ENCODE measurements at regions not wholly inside any gene's neighbourhood (a gene's known extent, or its start where the extent isn't known, plus 50 kb on each side); places are given as distances from the start of the nearest gene placed in this dataset.
"Not testable (repeated sequence)": the region's sequence is repeated elsewhere in the genome, so short reads cannot be mapped to it uniquely, and the experiment has no call there.

DNA sequence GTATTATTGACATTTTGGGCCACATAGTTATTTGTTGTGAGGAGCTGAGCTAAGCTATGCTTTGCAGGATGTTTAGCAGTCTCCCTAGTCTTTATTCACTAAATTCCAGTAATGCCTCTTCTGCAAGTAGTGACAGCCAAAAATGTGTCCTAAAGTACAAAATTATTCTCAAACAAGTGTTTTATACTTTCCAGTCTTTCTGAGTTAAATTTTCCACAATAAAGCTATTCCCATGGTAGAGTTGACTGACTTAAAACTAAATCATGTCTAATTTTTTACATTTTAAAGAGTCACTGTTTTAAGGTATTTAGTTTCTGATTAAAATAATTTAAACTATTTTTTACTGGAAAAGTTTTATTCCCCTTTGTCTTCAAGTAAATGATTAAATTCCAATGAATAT lies 717.8 kb upstream of the HS3ST5 start:
- Mint-ChIP-seq H3K4me1 (no peaks in the 10 kb centered on the region), H3K27ac (no peak overlapping the region), H3K4me3 (no peak overlapping the region), H3K27me3 (no peaks in the 10 kb centered on the region), H3K36me3 (no peaks in the 10 kb centered on the region), H3K9me3 (peaks cover 15% of the 10 kb centered on the region)

DNA sequence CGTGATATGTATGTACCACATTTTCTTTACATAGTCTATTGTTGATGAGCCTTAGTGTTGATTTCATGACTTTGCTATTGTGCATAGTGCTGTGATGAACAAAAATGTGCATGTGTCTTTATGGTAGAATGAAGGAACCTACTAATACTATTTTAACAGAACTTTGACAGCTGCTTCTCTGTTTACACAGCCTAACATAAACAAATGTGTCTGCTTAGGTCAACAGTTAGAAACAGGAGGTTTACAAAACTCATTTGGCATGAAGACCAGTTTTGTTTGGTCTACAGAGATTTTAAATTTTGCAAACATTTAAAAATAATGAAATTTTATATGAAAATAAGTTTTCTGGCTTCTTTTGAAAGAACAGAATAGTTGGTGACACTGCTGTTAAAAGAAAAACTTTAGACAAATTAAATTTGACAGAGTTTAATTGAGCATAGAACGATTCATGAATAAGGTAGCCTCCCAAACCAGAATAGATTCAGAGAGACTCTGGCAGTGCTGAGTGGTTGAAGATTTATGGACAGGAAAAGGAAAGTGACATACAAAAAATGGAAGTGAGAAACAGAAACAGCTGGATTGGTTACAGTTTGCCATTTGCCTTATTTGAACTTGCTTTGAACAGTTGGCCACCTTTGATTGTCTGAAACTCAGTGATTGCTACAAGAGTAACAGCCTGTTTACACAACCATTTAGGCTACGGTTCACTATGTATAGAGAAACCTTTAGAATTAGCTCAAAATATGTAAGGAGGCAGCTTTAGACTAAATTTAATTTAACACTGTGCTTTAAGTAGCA lies 715.8 kb upstream of the HS3ST5 start:
- Mint-ChIP-seq H3K27ac (no peak overlapping the region), H3K4me3 (no peak overlapping the region), H3K36me3 (no peaks in the 10 kb centered on the region), H3K27me3 (no peaks in the 10 kb centered on the region), H3K9me3 (peaks cover 28% of the 10 kb centered on the region), H3K4me1 (no peaks in the 10 kb centered on the region)

DNA sequence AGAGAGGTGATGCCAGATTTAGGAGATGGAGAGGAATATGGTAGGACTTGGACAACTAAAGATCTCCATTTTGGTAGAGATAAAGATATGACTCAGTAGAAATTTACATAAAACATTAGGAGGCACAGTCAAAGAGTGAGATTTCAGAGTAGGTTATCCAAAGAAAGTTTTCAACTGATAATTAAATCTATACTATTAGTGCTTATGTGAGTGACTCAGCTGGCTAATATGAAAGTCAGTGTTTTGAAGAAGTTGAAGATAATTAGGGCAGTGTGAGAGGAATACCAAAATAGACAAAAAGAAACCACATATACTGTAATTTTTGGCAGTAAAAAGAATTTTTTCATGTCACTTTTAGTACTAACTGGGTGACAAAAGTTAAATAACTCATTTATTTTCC lies 712.8 kb upstream of the HS3ST5 start:
- Mint-ChIP-seq H3K36me3 (no peaks in the 10 kb centered on the region), H3K9me3 (peaks cover 20% of the 10 kb centered on the region), H3K4me3 (no peak overlapping the region), H3K27ac (no peak overlapping the region), H3K4me1 (no peaks in the 10 kb centered on the region), H3K27me3 (no peaks in the 10 kb centered on the region)

DNA sequence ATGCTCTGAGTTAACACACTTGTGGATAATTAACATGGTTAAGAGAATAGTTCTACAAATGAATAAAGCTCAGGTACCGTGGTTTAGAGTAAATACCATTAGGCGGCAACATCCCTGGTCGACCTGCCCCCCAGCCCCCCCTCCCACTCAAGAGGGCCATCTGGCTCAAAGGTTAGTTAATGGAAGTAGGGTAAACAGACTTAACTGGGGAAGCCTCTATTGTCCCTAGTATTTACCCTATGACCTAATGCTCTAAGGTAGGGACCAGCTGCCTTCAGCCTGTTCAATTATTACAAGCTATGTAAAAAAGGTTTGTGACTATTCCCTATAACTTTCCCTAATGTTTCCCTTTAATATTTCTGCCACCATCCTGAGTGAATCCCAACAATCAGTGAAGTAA lies 711.4 kb upstream of the HS3ST5 start:
- not testable (repeated sequence) for H3K27ac Mint-ChIP-seq, H3K4me1 Mint-ChIP-seq, H3K4me3 Mint-ChIP-seq, H3K27me3 Mint-ChIP-seq, H3K36me3 Mint-ChIP-seq
- peaks cover 16% of the 10 kb centered on the region for H3K9me3 Mint-ChIP-seq

DNA sequence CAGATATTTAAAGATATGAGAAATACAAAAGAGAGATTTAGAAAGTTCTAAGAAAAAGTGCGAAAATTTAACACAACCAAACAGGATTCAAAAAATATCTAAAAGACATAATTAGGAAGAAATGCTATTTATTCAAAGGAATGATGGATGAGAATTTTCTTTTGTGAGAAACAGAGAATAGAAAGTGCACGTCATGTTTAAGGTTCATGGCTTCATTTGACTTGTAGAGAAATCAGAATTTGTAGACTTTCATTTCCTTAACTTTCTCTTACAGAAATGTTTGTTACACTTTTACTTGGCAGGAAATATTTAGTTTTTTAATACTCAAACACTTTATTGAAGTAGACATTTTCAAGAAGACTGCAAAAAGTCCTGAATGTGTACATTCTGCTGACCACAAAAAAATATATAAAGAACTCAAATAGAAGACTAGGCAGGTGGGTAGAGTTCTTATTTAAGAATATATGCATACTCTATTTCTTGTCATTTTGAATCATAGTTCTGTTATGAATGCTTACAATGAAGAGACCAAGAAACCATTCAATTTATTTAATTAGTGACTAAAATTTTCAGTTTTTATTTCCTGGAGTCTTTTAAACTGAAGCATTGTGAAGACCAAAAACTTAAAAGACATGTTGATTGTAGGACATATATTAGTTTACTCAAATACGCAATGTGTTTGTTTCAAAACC lies 710.5 kb upstream of the HS3ST5 start:
- no peaks in the 10 kb centered on the region for H3K4me1 Mint-ChIP-seq
- peaks cover 16% of the 10 kb centered on the region for H3K9me3 Mint-ChIP-seq
- no peaks in the 10 kb centered on the region for H3K36me3 Mint-ChIP-seq
- no peaks in the 10 kb centered on the region for H3K27me3 Mint-ChIP-seq
- no peak overlapping the region for H3K27ac Mint-ChIP-seq
- no peak overlapping the region for H3K4me3 Mint-ChIP-seq

DNA sequence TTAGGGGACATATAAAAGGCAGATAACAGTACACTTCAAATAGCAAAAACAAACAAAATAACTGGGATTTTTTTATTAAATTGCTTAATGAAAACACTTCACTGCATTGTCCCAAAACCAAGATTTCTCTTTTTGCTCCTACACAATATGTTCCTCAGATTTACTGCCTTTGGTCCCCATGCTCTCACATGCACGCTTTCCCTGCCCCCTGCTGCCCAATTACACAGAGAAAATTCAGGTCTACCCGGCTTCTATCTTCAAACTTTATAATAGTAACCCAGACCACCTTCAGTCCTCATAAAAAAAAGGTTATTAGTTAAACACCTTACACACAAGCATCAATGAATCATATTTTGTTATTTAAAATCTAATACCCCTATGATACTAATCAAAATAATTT lies 673.8 kb upstream of the HS3ST5 start:
- Mint-ChIP-seq H3K27me3 (no peaks in the 10 kb centered on the region), H3K9me3 (peaks cover 10% of the 10 kb centered on the region), H3K4me3 (no peak overlapping the region), H3K4me1 (no peaks in the 10 kb centered on the region), H3K27ac (no peak overlapping the region), H3K36me3 (no peaks in the 10 kb centered on the region)

DNA sequence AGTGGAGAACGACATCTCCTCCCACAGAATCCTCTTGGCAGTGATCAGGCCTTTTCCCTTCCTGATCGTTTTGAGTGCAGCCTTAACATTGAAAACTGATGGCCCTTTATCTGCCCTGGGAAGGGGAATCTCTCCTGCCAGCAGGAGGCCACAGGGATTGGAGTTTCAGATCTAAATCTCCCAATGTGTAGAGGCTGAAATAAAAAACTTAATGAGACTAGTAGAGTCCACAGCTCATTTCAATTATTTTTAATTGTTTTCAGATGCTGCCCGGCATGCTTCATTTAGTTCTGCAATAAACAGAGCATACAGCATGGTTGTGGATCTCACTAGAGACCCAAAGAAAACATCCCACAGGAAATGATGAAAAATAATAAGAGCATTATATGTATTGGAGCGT lies 662.2 kb upstream of the HS3ST5 start:
- Mint-ChIP-seq H3K4me1 (no peaks in the 10 kb centered on the region), H3K27ac (no peak overlapping the region), H3K27me3 (no peaks in the 10 kb centered on the region), H3K4me3 (no peak overlapping the region), H3K9me3 (no peaks in the 10 kb centered on the region), H3K36me3 (no peaks in the 10 kb centered on the region)

DNA sequence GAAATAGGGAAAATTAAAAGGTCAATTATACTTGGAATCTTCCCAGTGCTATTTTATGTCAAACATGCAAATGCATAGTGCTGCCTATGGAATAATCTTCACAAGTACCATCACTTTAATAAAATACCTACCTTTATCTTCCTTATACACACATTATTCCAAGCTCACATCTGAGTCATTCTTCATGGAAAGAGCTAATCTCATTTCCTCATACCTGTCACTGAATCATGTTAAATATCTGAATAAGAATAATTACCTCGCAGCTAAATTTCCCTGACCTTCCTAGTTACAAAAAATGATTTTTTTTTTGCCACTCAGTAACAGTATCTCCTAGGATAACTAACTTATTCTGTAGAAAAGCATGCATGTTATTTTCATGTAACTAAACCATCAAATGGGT lies 661.4 kb upstream of the HS3ST5 start:
- H3K4me1 Mint-ChIP-seq, result no peaks in the 10 kb centered on the region
- H3K36me3 Mint-ChIP-seq, result no peaks in the 10 kb centered on the region
- no peaks in the 10 kb centered on the region for H3K27me3 Mint-ChIP-seq
- H3K4me3 Mint-ChIP-seq, result no peak overlapping the region
- H3K9me3 Mint-ChIP-seq, result no peaks in the 10 kb centered on the region
- H3K27ac Mint-ChIP-seq, result no peak overlapping the region

DNA sequence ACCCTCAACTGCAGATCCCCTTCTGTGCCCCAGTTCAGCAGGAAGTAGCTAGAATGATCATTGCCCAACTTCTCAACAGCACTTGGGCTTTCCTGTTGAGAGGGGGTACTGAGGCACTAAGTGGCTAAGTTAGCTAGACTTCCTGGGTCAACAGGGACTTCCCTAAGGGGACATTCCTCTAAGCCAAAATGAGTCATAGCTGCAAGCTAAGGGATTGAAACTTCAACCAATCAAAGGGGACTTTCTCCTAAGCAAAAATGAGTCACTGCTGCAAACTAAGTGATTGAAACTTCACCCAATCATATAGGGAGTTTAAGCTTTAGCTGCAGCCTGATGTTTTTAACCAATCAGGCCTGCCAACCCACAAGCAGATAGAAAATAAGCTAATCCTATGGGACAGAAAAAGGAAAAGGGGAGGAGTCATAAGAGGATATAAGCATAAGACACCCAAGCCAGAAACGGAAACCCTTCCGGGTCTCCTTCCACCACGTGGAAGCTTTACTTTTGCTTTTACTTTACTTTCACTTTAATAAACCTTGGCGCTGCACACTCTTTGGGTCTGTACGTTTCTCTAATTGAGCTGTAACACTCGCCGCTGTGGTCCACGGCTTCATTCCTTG lies 659.0 kb upstream of the HS3ST5 start:
- Mint-ChIP-seq H3K27me3 (no peaks in the 10 kb centered on the region), H3K9me3 (no peaks in the 10 kb centered on the region), H3K4me3 (no peak overlapping the region), H3K36me3 (no peaks in the 10 kb centered on the region), H3K27ac (no peak overlapping the region), H3K4me1 (no peaks in the 10 kb centered on the region)

DNA sequence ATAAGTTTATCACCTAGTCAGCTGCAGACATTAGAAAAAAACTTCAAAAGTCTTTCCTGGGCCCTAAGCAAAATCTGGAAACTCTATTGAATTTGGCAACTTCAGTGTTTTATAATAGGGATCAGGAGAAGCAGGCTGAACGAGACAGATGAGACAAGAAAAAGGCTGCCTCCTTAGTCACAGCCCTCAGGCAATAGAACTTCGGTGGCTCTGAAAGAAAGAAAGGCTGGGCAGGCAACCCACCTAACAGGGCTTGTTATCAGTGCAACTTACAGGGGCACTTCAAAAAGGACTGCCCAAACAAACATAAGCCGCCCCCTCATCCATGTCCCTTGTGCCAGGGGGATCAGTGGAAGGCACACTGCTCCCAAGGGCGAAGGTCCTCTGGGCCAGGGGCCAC lies 657.9 kb upstream of the HS3ST5 start:
- H3K36me3 Mint-ChIP-seq, result no peaks in the 10 kb centered on the region
- no peaks in the 10 kb centered on the region for H3K27me3 Mint-ChIP-seq
- H3K27ac Mint-ChIP-seq, result no peak overlapping the region
- H3K4me3 Mint-ChIP-seq, result no peak overlapping the region
- no peaks in the 10 kb centered on the region for H3K9me3 Mint-ChIP-seq
- no peaks in the 10 kb centered on the region for H3K4me1 Mint-ChIP-seq

DNA sequence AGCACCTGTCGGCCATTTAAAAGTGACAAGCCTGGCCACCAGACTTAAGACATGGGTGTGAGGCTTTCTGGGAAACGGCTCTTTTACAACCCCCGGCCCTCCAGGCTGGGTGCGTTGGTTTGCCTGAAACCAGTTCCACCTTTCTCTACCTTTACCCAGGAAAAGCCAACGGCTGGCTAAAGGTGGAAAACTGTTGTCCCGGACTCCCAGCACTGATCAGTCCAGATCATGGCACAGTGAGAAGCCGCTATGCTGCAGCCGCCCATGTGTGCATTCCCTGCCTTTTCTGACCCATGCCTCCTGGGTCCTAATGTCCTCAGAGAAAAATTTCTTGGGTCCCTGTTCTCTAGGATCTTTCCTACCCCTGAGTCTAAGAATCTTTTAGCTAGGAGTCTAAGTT lies 655.7 kb upstream of the HS3ST5 start:
- Mint-ChIP-seq H3K36me3 (no peaks in the 10 kb centered on the region), H3K27ac (no peak overlapping the region), H3K27me3 (no peaks in the 10 kb centered on the region), H3K4me3 (no peak overlapping the region), H3K9me3 (no peaks in the 10 kb centered on the region), H3K4me1 (no peaks in the 10 kb centered on the region)

DNA sequence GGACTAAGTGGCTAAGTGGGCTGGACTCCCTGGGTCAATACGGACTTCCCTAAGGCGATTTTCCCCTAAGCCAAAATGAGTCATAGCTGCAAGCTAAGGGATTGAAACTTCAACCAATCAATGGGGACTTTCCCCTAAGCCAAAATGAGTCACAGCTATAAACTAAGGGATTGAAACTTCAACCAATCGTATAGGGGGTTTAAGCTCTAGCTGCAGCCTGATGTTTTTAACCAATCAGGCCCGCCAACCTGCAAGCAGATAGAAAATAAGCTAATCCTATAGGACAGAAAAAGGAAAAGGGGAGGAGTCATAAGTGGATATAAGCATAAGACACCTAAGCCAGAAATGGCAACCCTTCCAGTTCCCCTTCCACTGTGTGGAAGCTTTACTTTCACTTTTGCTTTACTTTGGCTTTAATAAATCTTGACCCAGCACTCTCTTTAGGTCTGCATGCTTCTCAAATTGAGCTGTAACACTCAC lies 655.0 kb upstream of the HS3ST5 start:
- no peaks in the 10 kb centered on the region for H3K4me1 Mint-ChIP-seq
- H3K9me3 Mint-ChIP-seq, result no peaks in the 10 kb centered on the region
- H3K27me3 Mint-ChIP-seq, result no peaks in the 10 kb centered on the region
- no peaks in the 10 kb centered on the region for H3K36me3 Mint-ChIP-seq
- H3K27ac Mint-ChIP-seq, result no peak overlapping the region
- H3K4me3 Mint-ChIP-seq, result no peak overlapping the region

DNA sequence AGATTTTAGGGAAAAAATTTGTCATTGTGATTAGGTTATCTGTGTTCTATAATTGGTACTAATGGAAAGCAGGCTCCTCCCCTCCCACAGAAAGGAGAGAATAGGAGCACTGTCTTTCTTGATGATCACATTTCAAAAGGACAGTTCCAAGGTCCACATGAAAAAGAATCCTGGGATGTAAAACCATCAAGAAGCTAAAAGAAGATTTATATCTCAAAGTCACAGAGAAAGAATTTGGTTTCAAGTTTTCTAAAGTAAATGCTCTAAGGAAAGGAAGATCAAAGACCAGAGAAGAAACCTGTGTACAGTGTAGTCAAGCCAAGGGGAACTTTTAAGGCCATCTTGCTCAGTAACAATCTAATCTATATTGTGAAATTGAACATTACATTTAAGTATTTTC lies 652.7 kb upstream of the HS3ST5 start:
- Mint-ChIP-seq H3K27ac (no peak overlapping the region), H3K4me3 (no peak overlapping the region), H3K9me3 (peaks cover under 1% of the 10 kb centered on the region), H3K36me3 (no peaks in the 10 kb centered on the region), H3K4me1 (no peaks in the 10 kb centered on the region), H3K27me3 (no peaks in the 10 kb centered on the region)

DNA sequence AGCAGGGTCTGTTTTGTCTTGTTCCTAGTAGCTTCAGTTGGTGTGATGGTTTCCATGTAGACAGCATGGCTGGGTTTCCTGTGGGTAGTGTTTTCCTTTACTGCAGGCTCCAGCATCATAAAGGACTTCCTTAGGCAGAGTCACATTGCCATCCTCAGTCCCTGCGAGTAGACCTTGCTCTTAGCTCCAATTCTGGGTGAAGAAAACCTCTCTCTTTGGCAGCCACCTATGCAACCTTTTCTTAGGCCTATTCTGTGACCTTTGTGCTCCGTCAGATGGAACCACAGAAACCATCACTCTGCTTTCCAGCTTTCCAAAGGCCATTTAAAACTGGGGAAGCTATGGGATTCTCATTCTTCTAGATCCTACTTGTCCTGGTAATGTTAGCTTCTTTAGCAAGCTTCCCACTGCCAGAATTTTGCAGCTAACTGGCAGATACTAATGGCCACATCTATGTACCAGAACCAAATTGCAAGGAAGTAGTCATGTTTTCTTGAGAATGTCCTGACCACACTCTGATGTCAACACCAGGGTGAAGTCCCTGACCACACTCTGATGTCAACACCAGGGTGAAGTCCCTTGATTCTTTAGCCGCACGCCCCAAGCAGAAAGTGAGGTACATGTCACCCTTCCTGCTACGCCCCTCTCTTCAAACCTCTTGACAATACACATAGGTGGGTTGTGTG lies 646.6 kb upstream of the HS3ST5 start:
- Mint-ChIP-seq H3K9me3 (peaks cover 3% of the 10 kb centered on the region), H3K4me1 (no peaks in the 10 kb centered on the region), H3K27me3 (peaks cover 1% of the 10 kb centered on the region), H3K36me3 (no peaks in the 10 kb centered on the region), H3K27ac (no peak overlapping the region), H3K4me3 (no peak overlapping the region)

DNA sequence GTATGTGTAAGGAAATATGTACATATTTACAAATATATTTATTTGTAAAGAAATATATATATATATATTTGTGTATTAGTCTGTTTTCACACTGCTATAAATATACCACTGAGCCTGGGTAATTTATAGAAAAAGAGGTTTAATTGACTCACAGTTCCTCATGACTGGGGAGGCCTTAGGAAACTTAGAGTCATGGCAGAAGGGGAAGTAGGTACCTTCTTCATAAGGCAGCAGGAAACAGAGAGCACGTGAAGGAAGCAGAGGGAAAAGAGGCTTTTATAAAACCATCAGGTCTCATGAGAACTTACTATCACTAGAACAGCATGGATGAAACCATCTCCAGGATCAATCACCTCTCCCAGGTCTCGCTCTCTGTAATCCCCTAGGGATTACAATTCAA lies 644.5 kb upstream of the HS3ST5 start:
- Mint-ChIP-seq H3K9me3 (peaks cover 3% of the 10 kb centered on the region), H3K4me1 (no peaks in the 10 kb centered on the region), H3K27me3 (peaks cover 1% of the 10 kb centered on the region), H3K27ac (no peak overlapping the region), H3K36me3 (no peaks in the 10 kb centered on the region), H3K4me3 (no peak overlapping the region)

DNA sequence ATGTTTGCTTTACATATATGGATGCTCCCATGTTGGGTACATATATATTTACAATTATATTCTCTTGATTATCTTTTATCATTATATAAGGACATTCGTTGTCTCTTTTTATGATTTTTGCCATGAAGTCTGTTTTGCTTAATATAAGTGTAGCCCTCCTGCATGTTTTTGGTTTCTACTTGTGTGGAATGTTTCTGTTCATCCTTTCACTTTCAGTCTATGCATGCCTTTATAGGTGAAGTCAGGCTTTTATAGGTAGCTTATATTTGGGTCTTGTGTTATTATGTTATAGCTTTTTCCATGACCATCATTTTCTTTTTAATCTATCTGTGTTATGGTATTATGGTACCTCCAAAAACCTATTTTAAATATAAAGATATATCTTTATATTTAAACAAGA lies 612.5 kb upstream of the HS3ST5 start:
- Mint-ChIP-seq H3K4me3 (no peak overlapping the region), H3K36me3 (no peaks in the 10 kb centered on the region), H3K9me3 (no peaks in the 10 kb centered on the region), H3K27ac (no peak overlapping the region), H3K4me1 (no peaks in the 10 kb centered on the region), H3K27me3 (no peaks in the 10 kb centered on the region)

All from activated naive CD4-positive, alpha-beta T cell treated with anti-CD3 and anti-CD28 coated beads, Interleukin-2, amount 50 U/mL, for 24 hours (primary cell).